TTC549 (cell line): ENCODE measurements at regions not wholly inside any gene's neighbourhood (a gene's known extent, or its start where the extent isn't known, plus 50 kb on each side); places are given as distances from the start of the nearest gene placed in this dataset.

Source experiments
- FAIRE-seq: peaks from 2 replicates; lab custom pipeline; 2012; peaks lifted over from hg19 to GRCh38; lab: Jason Lieb, UNC

DNA sequence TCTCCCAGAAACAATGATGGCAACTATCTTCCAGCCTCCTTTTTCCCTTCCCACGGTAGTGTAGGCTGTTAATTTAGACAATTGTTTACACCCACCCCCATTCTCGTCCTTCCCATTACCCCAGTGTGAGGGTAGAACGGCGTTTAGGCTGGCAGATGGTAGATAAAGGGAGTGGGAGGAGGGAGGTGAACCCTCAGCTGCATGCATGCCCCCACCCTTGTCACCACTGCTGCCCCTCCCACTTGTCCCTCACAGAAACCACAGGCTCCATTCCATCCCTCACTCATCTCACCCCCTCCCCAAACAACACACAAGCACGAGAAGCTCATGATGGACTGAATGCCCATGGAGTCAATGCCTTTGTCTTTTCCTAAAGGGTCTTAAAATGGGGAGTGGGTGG is 107.9 kb upstream of the PARD3B start:
- no peak for FAIRE-seq

DNA sequence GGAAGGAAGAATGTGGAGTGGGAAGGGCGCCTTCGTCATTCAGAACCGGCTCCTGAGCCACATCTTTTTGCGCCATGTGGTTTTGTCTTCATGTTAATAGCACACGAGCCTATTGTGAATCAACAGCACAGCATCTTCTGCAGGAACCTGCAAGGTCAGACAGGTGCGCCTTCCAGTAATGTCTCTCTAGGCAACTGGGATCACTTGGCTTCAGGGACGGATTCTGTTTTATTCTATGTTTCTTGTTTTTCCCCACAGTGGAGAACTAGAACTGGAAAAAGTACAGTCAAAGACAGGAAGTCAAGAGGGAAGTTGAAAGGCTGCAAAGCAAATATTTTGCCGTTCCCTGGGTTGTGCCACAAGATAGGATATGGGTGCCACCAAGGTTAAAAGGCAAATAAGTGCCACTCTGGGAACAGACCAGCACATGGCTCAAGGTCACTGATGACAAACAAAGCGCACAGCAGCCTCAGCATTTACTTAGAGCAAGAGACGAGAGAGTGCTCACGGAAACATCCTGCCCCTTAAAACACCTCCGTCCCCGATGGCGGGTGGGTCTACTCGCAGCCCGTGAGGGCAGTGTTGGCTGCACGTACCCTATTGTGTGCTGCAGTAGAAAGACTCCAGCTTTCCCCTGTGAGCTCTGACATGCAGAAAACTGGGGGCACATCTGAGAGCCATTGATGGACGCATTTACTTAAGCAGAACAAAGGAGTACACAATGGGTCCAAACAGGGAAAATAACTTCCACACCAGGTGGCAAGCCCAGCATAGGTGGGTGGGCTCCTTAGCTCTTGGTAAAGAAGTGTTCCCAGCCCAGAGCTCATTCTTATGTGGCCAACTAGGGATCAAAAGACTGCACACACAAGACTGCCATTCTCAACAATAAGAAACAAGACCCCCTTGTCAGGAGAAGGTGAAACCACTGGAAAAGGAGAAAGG is 107.2 kb upstream of the PARD3B start:
- no peak for FAIRE-seq

DNA sequence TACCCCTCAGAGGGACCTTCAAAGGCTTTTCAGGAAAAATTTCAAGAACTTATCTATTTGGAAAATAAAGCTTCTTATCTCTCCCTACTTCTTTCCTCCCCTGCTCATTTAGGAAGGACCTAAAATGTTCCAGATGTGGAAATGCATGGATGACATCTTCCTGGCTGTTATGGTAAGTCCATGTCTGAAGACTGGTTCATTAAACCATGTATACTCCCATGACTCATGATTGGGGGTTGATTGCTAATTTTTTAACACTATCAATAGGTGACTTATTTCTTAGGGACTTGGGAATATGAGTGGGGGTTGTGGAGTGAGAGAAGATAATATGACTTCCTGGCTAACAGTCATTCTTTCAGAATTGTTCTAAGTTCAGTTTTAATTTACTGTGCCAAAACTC is 104.0 kb upstream of the PARD3B start:
- no peak for FAIRE-seq

DNA sequence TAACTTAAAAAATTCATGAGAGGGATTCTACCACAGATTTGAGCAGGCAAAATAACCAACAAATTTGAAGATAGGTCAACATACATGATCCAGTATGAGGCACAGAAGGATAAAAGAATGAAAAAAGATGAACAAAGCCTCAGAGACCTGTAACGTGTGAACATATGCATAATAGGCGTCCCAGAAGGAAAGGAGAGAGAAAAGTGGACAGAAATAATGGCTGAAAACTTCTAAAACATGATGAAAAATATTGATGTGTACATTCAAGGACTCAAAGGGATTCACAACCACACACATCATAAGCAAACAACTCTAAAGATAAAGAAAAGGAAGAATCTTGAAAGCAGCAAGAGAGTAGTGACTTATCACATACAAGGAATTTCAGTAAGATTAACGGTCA is 100.1 kb upstream of the PARD3B start:
- FAIRE-seq = no peak

DNA sequence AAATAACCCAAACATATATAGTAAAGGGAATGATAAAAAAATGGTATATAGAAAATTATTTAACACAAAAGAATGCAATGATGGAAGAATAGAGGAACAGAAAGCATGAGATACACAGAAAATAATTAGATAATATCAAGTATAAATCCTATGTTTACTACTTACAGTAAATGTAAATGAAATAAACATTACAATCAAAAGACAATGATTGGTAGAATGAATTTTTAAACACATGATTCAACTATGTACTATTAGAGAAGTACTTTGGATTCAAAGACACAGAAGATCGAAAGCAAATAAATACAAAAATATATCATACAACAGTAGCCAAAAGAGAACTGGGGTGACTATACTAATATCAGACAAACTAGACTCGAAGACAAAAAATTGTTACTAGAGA is 97.6 kb upstream of the PARD3B start:
- FAIRE-seq = no peak

DNA sequence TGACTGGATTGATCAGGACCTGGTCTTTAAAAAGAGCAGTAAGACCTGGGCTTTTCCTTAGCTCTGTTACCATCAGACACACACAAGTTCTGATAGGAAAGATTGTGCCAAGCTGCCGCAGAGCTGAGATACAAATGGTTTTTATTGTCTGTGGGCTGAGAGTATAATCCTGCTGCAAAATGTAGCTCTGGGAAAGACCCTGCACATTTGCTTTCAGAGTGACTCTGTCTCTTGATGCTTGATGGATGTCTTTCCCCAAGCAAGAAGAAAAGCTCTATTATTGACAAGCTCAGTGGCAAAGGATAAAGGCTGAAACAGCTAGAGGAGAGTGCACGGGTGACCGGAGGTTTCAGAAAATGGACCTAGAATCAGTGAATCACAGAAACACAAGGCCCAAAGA is 95.3 kb upstream of the PARD3B start:
- FAIRE-seq = no peak

DNA sequence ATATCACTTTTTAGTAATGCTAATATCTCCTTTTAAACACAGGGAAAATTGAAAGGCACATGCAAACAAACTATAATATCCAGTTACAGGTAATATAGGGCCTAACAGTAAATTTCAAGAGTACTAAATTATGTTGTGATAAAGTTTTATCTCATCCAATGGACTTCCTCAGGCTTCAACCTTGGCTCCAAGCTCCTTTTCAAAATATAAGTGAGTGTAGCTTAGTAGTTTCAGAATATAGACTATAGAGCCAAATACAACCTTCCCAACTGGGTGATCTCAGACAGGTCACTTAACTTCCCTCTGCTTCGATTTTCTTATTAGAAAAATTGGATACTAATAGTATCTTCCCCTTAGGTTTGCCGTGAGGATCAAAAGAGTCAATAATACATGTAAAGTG is 93.5 kb upstream of the PARD3B start:
- FAIRE-seq = no peak

DNA sequence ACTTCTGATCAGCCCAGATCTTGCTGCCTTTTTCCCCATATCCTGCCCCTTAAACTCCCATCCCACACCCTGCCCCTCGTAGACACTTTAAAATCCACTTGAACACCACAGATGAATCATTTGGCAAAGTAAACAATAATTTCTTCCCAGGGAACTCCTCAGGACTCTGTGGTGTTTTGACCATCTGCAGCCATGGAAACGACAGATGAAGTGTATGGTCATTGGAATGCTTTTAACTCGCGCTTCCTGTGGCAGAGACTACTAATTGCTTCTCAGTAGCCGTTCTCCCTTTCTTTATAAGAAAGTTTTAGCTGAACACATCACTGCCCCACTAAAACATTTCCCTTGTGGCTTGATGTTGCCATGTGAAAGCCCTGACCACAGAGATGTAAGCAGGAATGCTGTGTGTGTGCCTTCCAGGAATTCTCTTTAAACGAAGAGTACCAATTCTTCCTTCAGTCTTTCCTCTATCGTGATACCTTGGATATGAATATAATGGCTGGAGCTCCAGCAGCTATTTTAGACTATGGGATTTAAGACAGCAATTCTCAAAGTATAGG is 92.7 kb upstream of the PARD3B start:
- no peak for FAIRE-seq

DNA sequence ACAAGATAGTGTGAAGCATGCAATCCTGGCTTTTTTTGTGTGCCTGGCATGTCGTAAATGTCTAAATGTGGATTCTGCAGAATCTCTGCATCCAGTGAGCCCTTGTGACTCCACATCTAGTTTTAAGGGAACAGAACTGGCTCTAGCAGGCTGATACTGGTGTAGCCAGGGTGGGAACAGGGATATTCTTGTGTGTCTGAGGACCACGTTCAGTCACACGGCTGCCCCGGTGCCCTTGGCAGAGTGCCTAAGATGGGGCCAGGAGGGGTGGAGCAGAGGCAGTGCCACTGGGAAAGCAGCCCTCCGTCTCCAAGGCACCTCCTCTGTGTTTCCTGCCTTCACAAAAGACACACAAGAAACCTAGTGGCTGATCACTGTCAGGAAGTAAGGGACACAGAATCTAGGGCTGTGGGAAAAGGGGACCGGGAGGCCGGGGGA is 91.5 kb upstream of the PARD3B start:
- no peak for FAIRE-seq

DNA sequence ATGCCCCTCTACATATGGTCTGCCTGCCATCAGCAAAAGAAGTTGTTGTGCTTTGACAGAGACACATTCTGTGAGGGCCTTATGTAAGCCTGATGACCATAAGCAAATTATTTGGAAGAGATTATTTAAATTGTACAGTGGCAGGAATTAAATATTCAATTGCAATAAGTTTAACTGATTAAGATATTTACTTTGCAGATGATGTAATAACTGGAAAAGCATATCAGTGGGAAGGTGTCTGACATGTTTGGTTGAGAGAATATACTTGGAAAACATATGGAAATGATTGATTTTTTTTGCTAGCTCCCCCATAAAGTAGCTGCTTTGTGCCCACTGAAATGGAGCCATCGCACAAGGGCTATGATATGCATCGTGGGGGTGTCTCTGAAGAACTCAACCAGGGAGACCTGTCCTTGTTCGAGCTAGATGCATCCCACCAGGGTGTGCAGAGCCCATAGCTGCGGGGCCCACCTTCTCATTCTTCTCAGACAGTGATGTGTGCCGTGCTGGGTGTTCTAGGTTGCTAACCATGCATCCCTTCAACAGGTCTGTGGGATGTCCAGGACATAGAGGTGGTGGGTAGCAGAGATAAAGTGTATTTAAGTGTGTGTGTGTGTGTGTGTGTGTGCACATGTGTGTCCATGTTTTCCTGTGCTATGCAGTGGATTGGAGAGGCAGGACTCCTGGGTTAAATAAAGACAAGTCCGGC is 90.4 kb upstream of the PARD3B start:
- FAIRE-seq = no peak

DNA sequence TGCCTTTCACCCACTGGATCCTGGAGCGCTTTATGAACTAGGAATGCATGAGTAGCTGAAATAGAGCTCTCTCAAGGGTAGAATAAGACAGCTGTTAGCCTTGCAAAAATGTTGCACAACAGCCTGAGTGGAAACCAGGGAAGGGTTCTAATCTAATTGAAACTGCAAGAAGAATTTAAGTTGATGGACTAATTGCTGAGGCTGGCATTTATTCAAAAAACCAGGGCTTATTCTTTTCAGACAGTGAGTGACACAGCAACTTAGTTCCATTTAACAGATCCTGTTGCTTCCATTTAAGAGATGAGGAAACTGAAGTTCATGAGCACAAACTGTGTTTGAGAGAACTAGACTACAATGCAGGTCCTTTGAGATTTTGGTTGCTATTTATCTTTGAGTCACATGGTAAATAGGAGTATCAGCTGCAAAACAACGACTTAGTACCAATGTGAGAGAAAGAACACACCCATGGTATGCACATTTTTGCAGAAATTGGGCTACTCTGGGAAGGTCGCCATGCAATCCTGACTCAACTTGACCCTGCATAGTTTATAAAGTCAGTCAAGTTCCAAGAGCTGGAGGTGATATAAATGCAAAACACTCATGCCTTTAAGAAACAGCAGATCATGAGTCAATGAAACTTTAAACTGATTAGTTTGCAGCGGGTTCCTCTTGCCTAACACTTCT is 76.4 kb upstream of the PARD3B start:
- FAIRE-seq = no peak

DNA sequence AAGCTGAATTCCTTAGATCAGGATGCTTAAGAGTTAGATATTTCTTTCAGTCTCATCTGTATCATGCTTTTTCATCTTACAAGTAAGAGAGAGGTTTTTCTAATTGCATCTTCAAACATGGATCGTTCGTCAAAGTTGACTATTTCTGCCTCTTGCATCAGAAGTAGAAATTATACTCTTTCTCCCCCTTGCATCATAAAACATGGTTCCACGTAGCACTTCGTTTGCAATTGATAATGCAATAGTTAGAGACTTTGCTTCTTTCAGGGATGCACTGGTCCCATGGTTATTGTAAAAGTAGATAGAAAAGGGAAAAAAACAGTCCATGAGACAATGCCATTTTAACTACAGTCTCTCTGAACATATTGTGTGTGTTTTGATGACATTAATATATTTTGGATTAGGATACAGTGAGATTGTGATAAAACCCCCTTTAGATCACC is 75.1 kb upstream of the PARD3B start:
- FAIRE-seq = no peak

DNA sequence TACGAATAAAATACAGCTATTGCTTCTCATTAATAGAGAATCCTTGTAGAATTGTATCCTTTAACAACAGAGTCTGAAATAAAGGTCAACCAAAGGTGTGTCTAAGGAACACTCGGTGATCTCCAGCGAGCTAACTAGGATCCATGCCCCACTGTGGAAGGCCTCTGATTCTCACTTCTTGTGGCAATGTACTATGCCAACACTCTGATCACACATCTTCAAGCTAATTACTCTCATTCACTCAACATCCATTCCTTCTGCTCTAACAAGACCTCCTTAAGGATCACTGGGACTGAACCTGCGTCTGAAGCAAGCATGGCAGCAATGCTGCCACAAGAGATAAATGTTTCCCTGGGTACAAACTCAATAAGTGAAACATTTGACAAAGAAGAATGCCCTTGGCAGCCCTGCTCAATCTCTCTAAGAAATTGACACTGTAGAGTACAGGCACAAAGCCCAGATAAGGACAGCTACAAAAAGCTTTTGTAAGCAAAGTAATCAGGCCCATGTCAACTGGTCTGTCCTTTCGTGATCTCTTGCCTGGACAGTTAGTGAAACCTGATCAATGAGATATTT is 74.6 kb upstream of the PARD3B start:
- no peak for FAIRE-seq

DNA sequence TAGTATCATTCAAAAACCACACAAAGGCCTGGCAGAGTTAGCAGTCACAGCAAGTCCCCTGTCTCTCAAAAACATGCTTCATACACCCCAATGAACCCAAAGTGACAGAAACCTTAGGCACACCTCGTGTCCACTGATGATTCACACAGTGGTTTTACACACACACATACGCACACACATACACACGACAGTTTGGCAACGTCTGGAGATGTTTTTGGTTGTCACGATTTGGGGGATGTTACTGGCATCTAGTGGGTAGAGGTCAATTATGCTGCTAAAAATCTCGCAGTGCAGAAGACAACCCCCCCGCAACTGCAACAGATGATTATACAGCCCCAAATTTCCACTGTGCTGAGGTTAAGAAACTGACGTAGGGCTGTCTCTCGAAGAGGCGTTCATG is 72.9 kb upstream of the PARD3B start:
- no peak for FAIRE-seq

DNA sequence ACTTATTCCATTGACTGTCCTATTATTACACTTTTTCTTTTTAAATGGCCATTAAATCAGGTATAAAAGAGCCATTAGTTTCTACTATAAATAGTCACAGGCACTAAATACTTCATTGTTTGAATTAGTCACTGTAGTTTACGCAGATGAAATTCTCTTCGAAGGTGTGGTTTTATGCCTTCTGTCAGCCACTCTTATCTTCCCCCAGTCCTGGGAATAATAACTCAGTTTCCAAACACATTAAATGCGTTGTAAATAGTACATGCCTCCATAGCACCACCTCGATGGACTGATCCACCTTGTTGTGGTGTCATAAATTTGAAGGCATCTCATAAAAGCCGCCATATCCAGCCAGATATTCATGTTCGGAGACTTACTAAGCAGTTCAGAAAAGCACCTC is 72.1 kb upstream of the PARD3B start:
- no peak for FAIRE-seq

DNA sequence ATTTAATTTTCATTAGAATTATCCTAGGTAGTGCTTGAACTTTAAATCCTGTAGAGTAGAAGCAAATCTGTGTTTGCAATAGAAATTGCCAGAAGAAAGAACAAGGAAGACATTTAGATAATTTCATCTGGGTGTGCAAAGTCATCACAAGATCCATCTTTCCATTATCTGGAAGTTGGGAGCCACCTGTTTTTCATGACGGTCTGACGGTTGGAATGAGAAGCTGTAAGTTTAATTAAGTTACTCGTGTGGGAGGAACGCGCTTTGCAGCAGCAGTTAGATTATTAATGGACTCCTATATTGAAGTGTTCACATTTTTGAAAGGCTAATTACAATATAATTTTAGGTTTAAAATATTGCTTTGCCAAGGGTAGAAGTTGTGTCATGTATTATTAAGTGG is 69.9 kb upstream of the PARD3B start:
- FAIRE-seq = no peak

DNA sequence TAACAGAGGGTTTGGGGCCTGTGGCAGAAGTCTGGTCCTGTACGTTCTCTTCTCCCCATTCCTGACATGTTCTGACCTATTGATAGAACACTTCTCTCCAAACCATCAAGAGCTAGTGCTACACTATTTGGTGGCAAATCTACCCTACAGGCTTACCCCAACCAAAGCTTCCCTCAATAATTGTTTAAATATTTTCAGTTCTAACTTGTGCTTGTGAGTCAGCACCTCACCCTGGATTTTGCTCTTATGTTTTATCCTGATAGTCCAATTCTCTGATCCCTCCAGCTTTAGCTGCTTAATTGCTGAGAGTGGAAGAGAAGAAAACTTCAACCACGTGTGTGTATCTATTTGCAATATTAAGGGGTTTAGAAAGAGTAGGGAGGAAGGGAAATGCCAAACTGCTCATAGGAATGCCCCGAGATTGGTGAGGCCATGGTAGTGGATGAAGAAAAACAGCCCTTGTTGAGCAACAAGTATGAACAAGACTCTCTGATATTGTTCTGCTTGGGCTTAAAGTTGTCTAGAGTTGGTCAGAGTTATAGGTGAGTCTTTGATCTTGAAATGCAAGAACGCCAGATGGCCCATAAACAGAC is 67.8 kb upstream of the PARD3B start:
- no peak for FAIRE-seq

DNA sequence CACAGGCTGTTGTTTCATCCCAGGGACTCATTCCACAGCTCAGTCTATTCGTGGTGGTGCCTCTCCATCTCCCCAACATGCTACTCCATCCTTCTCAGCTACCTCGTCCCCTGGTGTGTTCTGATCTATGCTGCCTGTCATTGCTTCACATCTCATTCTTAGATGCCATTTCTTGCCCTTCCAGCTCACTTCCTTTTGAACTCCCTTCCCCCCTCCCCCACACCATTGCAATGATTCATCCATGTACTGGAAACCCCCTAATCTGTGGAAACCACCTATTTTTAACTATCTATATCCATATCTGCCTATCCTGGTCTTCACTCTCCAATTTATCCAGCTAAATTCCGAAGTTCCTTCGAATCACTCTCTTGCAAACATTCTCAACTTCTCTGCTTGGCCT is 65.7 kb upstream of the PARD3B start:
- FAIRE-seq = no peak

DNA sequence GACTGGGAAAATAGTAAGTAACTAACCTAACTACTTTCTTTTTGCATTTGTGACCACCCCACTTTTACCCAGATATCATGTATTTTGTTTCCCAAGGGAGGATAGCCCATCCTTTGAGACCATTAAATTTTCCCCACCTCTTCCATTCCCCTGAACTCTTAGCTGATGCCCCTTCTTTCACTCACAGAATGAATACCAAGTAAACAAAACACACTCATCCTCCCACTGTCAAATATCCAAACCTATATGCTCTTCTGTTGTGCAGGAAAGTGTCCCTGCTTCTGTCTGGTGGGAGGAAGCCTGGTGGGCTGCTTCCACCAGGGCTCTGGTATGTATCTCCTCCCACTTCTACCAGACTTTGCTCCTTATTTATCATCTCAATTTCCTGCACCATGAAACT is 64.6 kb upstream of the PARD3B start:
- FAIRE-seq = no peak

DNA sequence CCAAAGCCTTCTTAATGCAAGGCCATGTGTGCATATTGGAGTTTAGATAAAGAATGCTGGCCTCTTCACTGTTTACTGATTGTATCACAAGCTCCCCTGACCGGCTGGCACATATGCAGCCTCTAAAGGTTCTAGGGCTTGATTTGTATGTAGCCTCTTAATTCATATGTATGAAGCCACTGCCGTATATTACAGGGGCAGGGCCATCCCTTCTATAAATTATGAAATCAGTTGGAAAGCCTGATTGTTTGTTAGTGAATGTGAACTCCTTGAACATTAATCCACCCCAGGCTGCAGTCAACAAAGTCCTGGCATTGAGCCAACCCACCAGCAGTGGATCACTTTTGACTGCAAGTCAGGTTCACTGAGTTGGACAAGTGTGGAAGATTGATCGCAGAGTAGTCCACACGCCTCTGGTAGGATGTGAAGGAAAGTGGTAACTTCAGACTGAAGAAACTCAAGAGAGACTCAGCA is 61.6 kb upstream of the PARD3B start:
- FAIRE-seq = no peak

DNA sequence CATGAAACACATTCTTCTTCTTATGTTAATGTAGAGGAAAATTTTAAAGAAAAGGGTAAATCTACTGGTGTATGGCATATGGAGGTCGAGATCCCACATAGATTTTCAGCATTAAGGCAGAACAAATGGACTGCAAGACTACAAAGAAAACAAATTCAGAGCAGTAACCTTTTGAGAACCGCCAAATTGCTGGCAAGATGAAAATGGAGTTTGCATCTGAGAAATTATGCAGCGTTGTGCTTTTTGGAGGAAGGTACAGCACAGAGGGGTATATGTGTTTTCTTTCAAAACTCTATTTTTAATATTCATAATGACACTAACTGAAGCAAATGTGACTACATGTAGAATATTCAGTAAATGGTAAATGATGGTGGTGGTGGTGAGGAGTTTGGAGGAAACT is 59.0 kb upstream of the PARD3B start:
- FAIRE-seq = no peak

DNA sequence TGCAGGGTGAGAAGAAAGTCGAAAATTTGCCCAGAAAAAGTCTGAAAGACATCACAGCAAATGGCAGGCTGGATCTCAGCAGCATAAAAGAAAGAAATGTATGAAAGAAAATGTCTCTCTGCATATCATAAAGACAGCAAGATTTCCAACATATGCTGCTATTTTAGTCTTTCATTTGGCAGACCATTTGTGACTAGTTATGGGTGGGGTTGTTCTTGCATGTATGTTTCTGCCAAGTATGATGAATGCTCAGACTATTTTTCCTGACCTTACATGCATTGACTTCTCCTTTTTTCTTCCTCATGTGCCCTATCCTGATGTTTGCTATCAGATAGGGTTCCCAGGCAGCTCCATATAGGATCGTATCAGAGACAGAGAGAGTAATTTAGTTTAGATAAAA is 58.5 kb upstream of the PARD3B start:
- FAIRE-seq = no peak
